ENCODE measurements at regions not wholly inside any gene's neighbourhood (a gene's known extent, or its start where the extent isn't known, plus 50 kb on each side); places are given as distances from the start of the nearest gene placed in this dataset.

GRCh38 chr1:71303617-71304041 lies 222.8 kb upstream of the ZRANB2 start (continued):
- no peak for TF ChIP-seq ZBTB26 (tag by site-specific recombination; optimal IDR thresholded peaks at IDR 0.05)
- TF ChIP-seq PRDM4 (tag by site-specific recombination; IDR thresholded peaks at IDR 0.05): no peak
- no peak for TF ChIP-seq ZNF398 (tag by site-specific recombination; IDR thresholded peaks at IDR 0.05)
- TF ChIP-seq ZNF266 (tag by site-specific recombination; IDR thresholded peaks at IDR 0.05; ENCODE audit: low read depth): no peak
- no peak for TF ChIP-seq PRDM1 (tag by site-specific recombination; IDR thresholded peaks at IDR 0.05)
- no peak for TF ChIP-seq BCL11B (tag by site-specific recombination; IDR thresholded peaks at IDR 0.05; ENCODE audit: low read depth)

- Histone ChIP-seq H3K4me3 (ENCODE audit: low read depth, low read length) (no peak overlapping the region), H3K27ac (ENCODE audit: extremely low read depth, low read depth, low read length) (no peak overlapping the region), H3K9me3 (ENCODE audit: control insufficient read depth, insufficient read depth, low read depth, low read length) (no peaks in the 10 kb centered on the region), H3K4me1 (ENCODE audit: control insufficient read depth, insufficient read depth, low read length) (no peaks in the 10 kb centered on the region), H3K36me3 (ENCODE audit: control insufficient read depth in 2 of 2, insufficient read depth in 1 of 2, low read length in 2 of 2) (no peaks in the 10 kb centered on the region)
- ChIA-PET POLR2A (no interaction called here), CTCF (no interaction called here)
- TF ChIP-seq ZNF549 (tag by site-specific recombination; IDR thresholded peaks at IDR 0.05) (no peak), ZSCAN18 (tag by site-specific recombination; IDR thresholded peaks at IDR 0.05) (no peak), PRDM10 (tag by site-specific recombination; IDR thresholded peaks at IDR 0.05) (no peak), ZNF292 (tag by site-specific recombination; IDR thresholded peaks at IDR 0.05; ENCODE audit: borderline replicate concordance, low read depth) (no peak), KLF17 (tag by site-specific recombination; IDR thresholded peaks at IDR 0.05) (no peak), TSHZ1 (tag by site-specific recombination; IDR thresholded peaks at IDR 0.05; ENCODE audit: borderline replicate concordance) (no peak), ZNF596 (tag by site-specific recombination; IDR thresholded peaks at IDR 0.05) (no peak), ZFHX2 (tag by site-specific recombination; conservative IDR thresholded peaks at IDR 0.05) (no peak), ZNF48 (tag by site-specific recombination; IDR thresholded peaks at IDR 0.05) (no peak), ZNF174 (tag by site-specific recombination; IDR thresholded peaks at IDR 0.05) (no peak), GFI1B (tag by site-specific recombination; IDR thresholded peaks at IDR 0.05) (no peak), GLI2 (tag by site-specific recombination; IDR thresholded peaks at IDR 0.05; ENCODE audit: borderline replicate concordance, low read depth) (no peak), ZNF645 (tag by site-specific recombination; IDR thresholded peaks at IDR 0.05) (no peak)
These were observed 217.8 kb upstream of the ZRANB2 start for GRCh38 chr1:71298633-71299032.
